CD14-positive monocyte (primary cell): ENCODE measurements at regions not wholly inside any gene's neighbourhood (a gene's known extent, or its start where the extent isn't known, plus 50 kb on each side); places are given as distances from the start of the nearest gene placed in this dataset.

Source experiments
- DNase-seq, 3 donors: peaks; one replicate each; pipeline ENCODE4 v3.0.0-alpha.2; 2011 to 2022
- H2AFZ ChIP-seq: 2 replicates; pipeline ENCODE4 v1.6.0; 2012; ENCODE audit warnings: mild to moderate bottlenecking, low read depth, low read length, inconsistent platforms; ENCODE audit not compliant: insufficient read depth, poor library complexity, severe bottlenecking
- H3K27ac ChIP-seq, 2 donors: 1 replicate in 1 of 2; 2 replicates in 1 of 2; pipeline ENCODE4 v1.5.1; 2012 to 2013; ENCODE audit warnings: low read length in 2 of 2, control low read depth in 1 of 2, inconsistent platforms in 1 of 2, low read depth in 1 of 2, mild to moderate bottlenecking in 1 of 2
- H3K27me3 ChIP-seq, 2 donors: one replicate each; pipeline versions ENCODE4 v1.6.0 to v1.6.1; 2011 to 2013; ENCODE audit warnings: low read length in 2 of 2; ENCODE audit not compliant: control insufficient read depth in 2 of 2, insufficient read depth in 2 of 2
- H3K36me3 ChIP-seq, 2 donors: replicated peaks in 1 of 2; 1 replicate in 1 of 2; 2 replicates in 1 of 2; pipeline versions ENCODE4 v1.5.1 to v1.6.1; 2012 to 2013; ENCODE audit warnings: low read length in 2 of 2, control low read depth in 1 of 2, inconsistent platforms in 1 of 2, mild to moderate bottlenecking in 1 of 2; ENCODE audit not compliant: insufficient read depth in 2 of 2, control insufficient read depth in 1 of 2
- H3K4me1 ChIP-seq, 2 donors: 1 replicate in 1 of 2; 2 replicates in 1 of 2; pipeline versions ENCODE4 v1.5.1 to v1.6.1; 2012 to 2013; ENCODE audit warnings: low read length in 2 of 2, control low read depth in 1 of 2, inconsistent platforms in 1 of 2, mild to moderate bottlenecking in 1 of 2, moderate library complexity in 1 of 2; ENCODE audit not compliant: insufficient read depth in 2 of 2, control insufficient read depth in 1 of 2
- H3K4me2 ChIP-seq: replicated peaks from 2 replicates; pipeline ENCODE3; 2012; ENCODE audit warnings: low read length, moderate library complexity, mild to moderate bottlenecking; ENCODE audit not compliant: poor library complexity, severe bottlenecking; ENCODE audit errors: extremely low read depth
- H3K4me3 ChIP-seq, 3 experiments: fragments of 200-600 bp in 1 of 3; sonication (generic) in 1 of 3; replicated peaks in 1 of 3; 1 replicate in 2 of 3; 2 replicates in 1 of 3; pipeline ENCODE4 v1.5.1; 2011 to 2013; ENCODE audit warnings: low read length in 3 of 3, mild to moderate bottlenecking in 3 of 3, control low read depth in 2 of 3, low read depth in 2 of 3, inconsistent platforms in 1 of 3, moderate library complexity in 1 of 3
- H3K79me2 ChIP-seq: 2 replicates; pipeline ENCODE4 v1.6.0; 2012; ENCODE audit warnings: mild to moderate bottlenecking, control low read depth, inconsistent platforms, low read length, moderate library complexity; ENCODE audit not compliant: insufficient read depth
- H3K9ac ChIP-seq: 2 replicates; pipeline ENCODE4 v1.6.0; 2017; ENCODE audit warnings: low read length, mild to moderate bottlenecking; ENCODE audit not compliant: insufficient read depth, poor library complexity, severe bottlenecking
- H3K9me3 ChIP-seq, 2 donors: replicated peaks in 1 of 2; 1 replicate in 1 of 2; 2 replicates in 1 of 2; pipeline versions ENCODE4 v1.5.1 to v1.6.1; 2012 to 2013; ENCODE audit warnings: low read length in 2 of 2, control low read depth in 1 of 2; ENCODE audit not compliant: control insufficient read depth in 1 of 2, insufficient read depth in 1 of 2
- H4K20me1 ChIP-seq: 2 replicates; pipeline ENCODE4 v1.6.0; 2012; ENCODE audit warnings: mild to moderate bottlenecking, low read length, control low read depth, moderate library complexity; ENCODE audit not compliant: insufficient read depth
- H3K27ac Mint-ChIP-seq, 7 donors: one replicate each; pipeline ENCODE4 v1.8.0; 2020; ENCODE audit warnings: mild to moderate bottlenecking in 7 of 7, mixed read lengths in 7 of 7, moderate library complexity in 6 of 7, inconsistent platforms in 2 of 7
- H3K27me3 Mint-ChIP-seq, 3 donors: one replicate each; pipeline ENCODE4 v1.8.0; 2021 to 2022; ENCODE audit warnings: low read depth in 3 of 3, mild to moderate bottlenecking in 3 of 3, mixed read lengths in 3 of 3, moderate library complexity in 3 of 3, inconsistent platforms in 1 of 3
- H3K36me3 Mint-ChIP-seq, 2 donors: one replicate each; pipeline ENCODE4 v1.8.0; 2020; ENCODE audit warnings: mixed read lengths in 2 of 2, inconsistent platforms in 1 of 2, mild to moderate bottlenecking in 1 of 2
- H3K4me1 Mint-ChIP-seq: one replicate; pipeline ENCODE4 v1.8.0; 2020; ENCODE audit warnings: mild to moderate bottlenecking, mixed read lengths
- H3K4me3 Mint-ChIP-seq, 2 donors: one replicate each; pipeline ENCODE4 v1.8.0; 2020; ENCODE audit warnings: mild to moderate bottlenecking in 2 of 2, mixed read lengths in 2 of 2, moderate library complexity in 1 of 2
- H3K9me3 Mint-ChIP-seq, 7 donors: one replicate each; pipeline ENCODE4 v1.8.0; 2020 to 2022; ENCODE audit warnings: mixed read lengths in 7 of 7, mild to moderate bottlenecking in 6 of 7, moderate library complexity in 6 of 7, inconsistent platforms in 2 of 7
- CTCF ChIP-seq: fragments of 200-600 bp; IDR thresholded peaks from one replicate; pipeline ENCODE4 v1.8.0; 2022; ENCODE audit warnings: antibody characterized with exemption, mild to moderate bottlenecking
- WGBS: methylation state at CpG from one replicate; pipeline ENCODE4 v1.1.5; 2013; ENCODE audit warnings: missing lambda C conversion rate; ENCODE audit not compliant: insufficient coverage; 5-methylcytosine and 5-hydroxymethylcytosine counted together
- intact Hi-C, 2 donors: fragments of 100-400 bp; cut with micrococcal nuclease; formaldehyde crosslinking; loops; one replicate each; pipeline versions ENCODE4 v1.15.0 to v1.15.1; 2023

- H4K20me1 ChIP-seq = no peaks in the 10 kb centered on the region
- no peak overlapping the region for H3K4me2 ChIP-seq
- Mint-ChIP-seq H3K27me3 (peaks cover 0 to 4% (median 3%) of the 10 kb centered on the region in 3 donors), H3K36me3 (no peaks in the 10 kb centered on the region), H3K9me3 (peaks cover 0 to 5% (median 0%) of the 10 kb centered on the region in 7 donors), H3K27ac (no peak overlapping the region), H3K4me3 (no peak overlapping the region), H3K4me1 (no peaks in the 10 kb centered on the region)
- H3K27ac ChIP-seq = no peak overlapping the region
- H3K79me2 ChIP-seq = no peaks in the 10 kb centered on the region
- intact Hi-C loops = no loop called here
- 94% methylated on average over 9 of the region's 10 CpGs for WGBS
- H3K9me3 ChIP-seq = no peaks in the 10 kb centered on the region
- TF ChIP-seq CTCF = no peak
- no peak overlapping the region for H3K9ac ChIP-seq
- no peak overlapping the region for H2AFZ ChIP-seq
- no peaks in the 10 kb centered on the region for H3K27me3 ChIP-seq
- H3K36me3 ChIP-seq = no peaks in the 10 kb centered on the region
- DNase-seq = no peak
- no peaks in the 10 kb centered on the region for H3K4me1 ChIP-seq
- no peak overlapping the region for H3K4me3 ChIP-seq
These were observed 305.0 kb upstream of the IRX4 start for GRCh38 chr5:2187687-2188086.

GRCh38 chr5:2187156-2187555, 304.4 kb upstream of the IRX4 start:
- Mint-ChIP-seq H3K36me3 (no peaks in the 10 kb centered on the region), H3K4me1 (no peaks in the 10 kb centered on the region), H3K27me3 (peaks cover 0 to 4% (median 3%) of the 10 kb centered on the region in 3 donors), H3K4me3 (no peak overlapping the region), H3K9me3 (peaks cover 0 to 5% (median 0%) of the 10 kb centered on the region in 7 donors), H3K27ac (no peak overlapping the region)
- H3K79me2 ChIP-seq = no peaks in the 10 kb centered on the region
- no peaks in the 10 kb centered on the region for H3K27me3 ChIP-seq
- H2AFZ ChIP-seq = no peak overlapping the region
- H4K20me1 ChIP-seq = no peaks in the 10 kb centered on the region
- H3K27ac ChIP-seq = no peak overlapping the region
- no peak for DNase-seq
- no peaks in the 10 kb centered on the region for H3K4me1 ChIP-seq
- WGBS = over 99% methylated on average over 11 of the region's 11 CpGs
- H3K4me2 ChIP-seq = no peak overlapping the region
- H3K9ac ChIP-seq = no peak overlapping the region
- TF ChIP-seq CTCF = no peak
- H3K4me3 ChIP-seq = no peak overlapping the region
- H3K36me3 ChIP-seq = no peaks in the 10 kb centered on the region
- H3K9me3 ChIP-seq = no peaks in the 10 kb centered on the region
- intact Hi-C loops = no loop called here
